GM23338 (cell line): ENCODE measurements at regions not wholly inside any gene's neighbourhood (a gene's known extent, or its start where the extent isn't known, plus 50 kb on each side); places are given as distances from the start of the nearest gene placed in this dataset.
A peak's percentile ranks its signal among the peaks of the same experiment; 100 is the strongest.

Experiments used
- ATAC-seq: fragments of 200-7000 bp; cut with Tn5 transposase; 3 replicates; pipeline ENCODE4 v1.9.1; 2020
- DNase-seq: peaks from one replicate; pipeline ENCODE4 v3.0.0-alpha.2; 2015; ENCODE audit warnings: low spot score
- H2AFZ ChIP-seq: fragments of 200-600 bp; sonication (generic); 2 replicates; pipeline ENCODE4 v1.8.0; 2016; ENCODE audit warnings: antibody characterized with exemption, mild to moderate bottlenecking, moderate library complexity
- H3F3A ChIP-seq: fragments of 200-600 bp; sonication (generic); replicated peaks from 2 replicates; pipeline ENCODE4 v1.8.0; 2017; ENCODE audit warnings: antibody characterized with exemption, mixed run types, low read depth
- H3K27ac ChIP-seq: fragments of 200-600 bp; sonication (generic); 2 replicates; pipeline ENCODE4 v1.6.1; 2016; ENCODE audit warnings: low read depth
- H3K27me3 ChIP-seq: fragments of 200-600 bp; sonication (generic); 2 replicates; pipeline ENCODE4 v1.8.0; 2016; ENCODE audit warnings: mild to moderate bottlenecking, mixed run types, moderate library complexity; ENCODE audit not compliant: insufficient read depth
- H3K36me3 ChIP-seq: fragments of 200-600 bp; sonication (generic); 2 replicates; pipeline ENCODE4 v1.8.0; 2016; ENCODE audit warnings: mild to moderate bottlenecking; ENCODE audit not compliant: insufficient read depth
- H3K4me1 ChIP-seq: fragments of 200-600 bp; sonication (generic); 2 replicates; pipeline ENCODE4 v1.8.0; 2016; ENCODE audit warnings: mild to moderate bottlenecking, moderate library complexity; ENCODE audit not compliant: insufficient read depth
- H3K4me2 ChIP-seq: fragments of 200-600 bp; sonication (generic); 2 replicates; pipeline ENCODE4 v1.7.1; 2017; ENCODE audit warnings: mixed run types
- H3K4me3 ChIP-seq: fragments of 200-600 bp; sonication (generic); 2 replicates; pipeline ENCODE4 v1.6.1; 2016; ENCODE audit warnings: mixed run types
- H3K79me2 ChIP-seq: fragments of 200-600 bp; sonication (generic); replicated peaks from 2 replicates; pipeline ENCODE4 v1.8.0; 2017; ENCODE audit warnings: mild to moderate bottlenecking; ENCODE audit not compliant: insufficient read depth
- H3K9me2 ChIP-seq: fragments of 200-600 bp; sonication (generic); 2 replicates; pipeline ENCODE4 v1.8.0; 2017; ENCODE audit not compliant: insufficient read depth
- H4K20me1 ChIP-seq: fragments of 200-600 bp; sonication (generic); replicated peaks from 2 replicates; pipeline ENCODE4 v1.8.0; 2017; ENCODE audit warnings: mild to moderate bottlenecking; ENCODE audit not compliant: insufficient read depth
- H3K27ac Mint-ChIP-seq: 2 replicates; pipeline ENCODE4 v1.8.0; 2020; ENCODE audit warnings: inconsistent platforms, mild to moderate bottlenecking, moderate library complexity, mixed read lengths
- H3K27me3 Mint-ChIP-seq: 3 replicates; pipeline ENCODE4 v1.8.0; 2022; ENCODE audit warnings: low read depth, mild to moderate bottlenecking, moderate library complexity, mixed read lengths, inconsistent platforms; ENCODE audit not compliant: insufficient read depth, poor library complexity
- H3K36me3 Mint-ChIP-seq: 3 replicates; pipeline ENCODE4 v1.8.0; 2021; ENCODE audit warnings: low read depth, mild to moderate bottlenecking, inconsistent platforms, moderate library complexity, mixed read lengths
- H3K4me1 Mint-ChIP-seq: 3 replicates; pipeline ENCODE4 v1.8.0; 2020; ENCODE audit warnings: mild to moderate bottlenecking, inconsistent platforms, mixed read lengths
- H3K4me3 Mint-ChIP-seq: 3 replicates; pipeline ENCODE4 v1.8.0; 2021; ENCODE audit warnings: moderate library complexity, mild to moderate bottlenecking, inconsistent platforms, mixed read lengths
- H3K9me3 Mint-ChIP-seq: 3 replicates; pipeline ENCODE4 v1.8.0; 2020; ENCODE audit warnings: moderate library complexity, mild to moderate bottlenecking, inconsistent platforms, mixed read lengths
- EZH2 ChIP-seq: fragments of 200-600 bp; sonication (generic); IDR thresholded peaks from one replicate; pipeline ENCODE4 v1.8.0; 2017; ENCODE audit warnings: antibody characterized with exemption, mild to moderate bottlenecking, low read depth; ENCODE audit not compliant: unreplicated experiment
- JUNB ChIP-seq: IDR thresholded peaks from one replicate; pipeline ENCODE4 v1.6.1; 2016; ENCODE audit warnings: antibody characterized with exemption; ENCODE audit not compliant: unreplicated experiment
- NANOG ChIP-seq: IDR thresholded peaks from 2 replicates; pipeline ENCODE4 v1.6.1; 2016; ENCODE audit warnings: antibody characterized with exemption, borderline replicate concordance
- TF ChIP-seq, protein P1 (sequence below): fragments of 250-450 bp; sonication (Bioruptor Pico); IDR thresholded peaks from 2 replicates; pipeline ENCODE4 v1.5.0; 2020; ENCODE audit warnings: mild to moderate bottlenecking, moderate library complexity
- TF ChIP-seq, protein P2 (sequence below), 2 experiments: fragments of 200-600 bp in 1 of 2; sonication (generic) in 1 of 2; conservative IDR thresholded peaks; 2 replicates each; pipeline versions ENCODE4 v1.5.1 to v1.6.1; 2016 to 2017; ENCODE audit warnings: antibody characterized with exemption in 2 of 2, low read depth in 2 of 2, mild to moderate bottlenecking in 2 of 2, moderate library complexity in 1 of 2

DNA sequence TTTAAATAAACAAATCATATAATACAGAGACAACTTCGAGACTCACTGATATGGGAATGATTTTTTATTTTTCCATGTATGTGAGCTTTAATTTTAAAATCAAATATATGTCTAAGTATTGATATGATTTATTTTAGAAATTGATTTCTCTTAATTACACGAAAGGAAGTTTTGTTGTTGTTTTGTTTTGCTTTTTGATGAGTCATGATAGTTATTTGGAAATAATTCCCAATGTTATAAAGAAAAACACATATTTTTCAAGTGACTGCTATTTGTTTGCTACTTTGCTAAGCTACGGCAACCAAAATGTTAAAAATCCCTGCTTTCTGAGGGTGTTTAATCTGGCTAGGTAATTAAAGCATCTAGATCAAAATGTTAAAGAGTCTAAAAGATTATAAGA is 2139.4 kb upstream of the TENM3 start:
- no peaks in the 10 kb centered on the region for H3F3A ChIP-seq
- Mint-ChIP-seq H3K4me3 (no peak overlapping the region), H3K27me3 (no peaks in the 10 kb centered on the region), H3K9me3 (no peaks in the 10 kb centered on the region), H3K27ac (peak overlapping the region; percentile 60), H3K36me3 (no peaks in the 10 kb centered on the region), H3K4me1 (peaks cover 8% of the 10 kb centered on the region)
- ATAC-seq = no peak
- H3K79me2 ChIP-seq = no peaks in the 10 kb centered on the region
- H2AFZ ChIP-seq = no peak overlapping the region
- TF ChIP-seq, protein P1, sequence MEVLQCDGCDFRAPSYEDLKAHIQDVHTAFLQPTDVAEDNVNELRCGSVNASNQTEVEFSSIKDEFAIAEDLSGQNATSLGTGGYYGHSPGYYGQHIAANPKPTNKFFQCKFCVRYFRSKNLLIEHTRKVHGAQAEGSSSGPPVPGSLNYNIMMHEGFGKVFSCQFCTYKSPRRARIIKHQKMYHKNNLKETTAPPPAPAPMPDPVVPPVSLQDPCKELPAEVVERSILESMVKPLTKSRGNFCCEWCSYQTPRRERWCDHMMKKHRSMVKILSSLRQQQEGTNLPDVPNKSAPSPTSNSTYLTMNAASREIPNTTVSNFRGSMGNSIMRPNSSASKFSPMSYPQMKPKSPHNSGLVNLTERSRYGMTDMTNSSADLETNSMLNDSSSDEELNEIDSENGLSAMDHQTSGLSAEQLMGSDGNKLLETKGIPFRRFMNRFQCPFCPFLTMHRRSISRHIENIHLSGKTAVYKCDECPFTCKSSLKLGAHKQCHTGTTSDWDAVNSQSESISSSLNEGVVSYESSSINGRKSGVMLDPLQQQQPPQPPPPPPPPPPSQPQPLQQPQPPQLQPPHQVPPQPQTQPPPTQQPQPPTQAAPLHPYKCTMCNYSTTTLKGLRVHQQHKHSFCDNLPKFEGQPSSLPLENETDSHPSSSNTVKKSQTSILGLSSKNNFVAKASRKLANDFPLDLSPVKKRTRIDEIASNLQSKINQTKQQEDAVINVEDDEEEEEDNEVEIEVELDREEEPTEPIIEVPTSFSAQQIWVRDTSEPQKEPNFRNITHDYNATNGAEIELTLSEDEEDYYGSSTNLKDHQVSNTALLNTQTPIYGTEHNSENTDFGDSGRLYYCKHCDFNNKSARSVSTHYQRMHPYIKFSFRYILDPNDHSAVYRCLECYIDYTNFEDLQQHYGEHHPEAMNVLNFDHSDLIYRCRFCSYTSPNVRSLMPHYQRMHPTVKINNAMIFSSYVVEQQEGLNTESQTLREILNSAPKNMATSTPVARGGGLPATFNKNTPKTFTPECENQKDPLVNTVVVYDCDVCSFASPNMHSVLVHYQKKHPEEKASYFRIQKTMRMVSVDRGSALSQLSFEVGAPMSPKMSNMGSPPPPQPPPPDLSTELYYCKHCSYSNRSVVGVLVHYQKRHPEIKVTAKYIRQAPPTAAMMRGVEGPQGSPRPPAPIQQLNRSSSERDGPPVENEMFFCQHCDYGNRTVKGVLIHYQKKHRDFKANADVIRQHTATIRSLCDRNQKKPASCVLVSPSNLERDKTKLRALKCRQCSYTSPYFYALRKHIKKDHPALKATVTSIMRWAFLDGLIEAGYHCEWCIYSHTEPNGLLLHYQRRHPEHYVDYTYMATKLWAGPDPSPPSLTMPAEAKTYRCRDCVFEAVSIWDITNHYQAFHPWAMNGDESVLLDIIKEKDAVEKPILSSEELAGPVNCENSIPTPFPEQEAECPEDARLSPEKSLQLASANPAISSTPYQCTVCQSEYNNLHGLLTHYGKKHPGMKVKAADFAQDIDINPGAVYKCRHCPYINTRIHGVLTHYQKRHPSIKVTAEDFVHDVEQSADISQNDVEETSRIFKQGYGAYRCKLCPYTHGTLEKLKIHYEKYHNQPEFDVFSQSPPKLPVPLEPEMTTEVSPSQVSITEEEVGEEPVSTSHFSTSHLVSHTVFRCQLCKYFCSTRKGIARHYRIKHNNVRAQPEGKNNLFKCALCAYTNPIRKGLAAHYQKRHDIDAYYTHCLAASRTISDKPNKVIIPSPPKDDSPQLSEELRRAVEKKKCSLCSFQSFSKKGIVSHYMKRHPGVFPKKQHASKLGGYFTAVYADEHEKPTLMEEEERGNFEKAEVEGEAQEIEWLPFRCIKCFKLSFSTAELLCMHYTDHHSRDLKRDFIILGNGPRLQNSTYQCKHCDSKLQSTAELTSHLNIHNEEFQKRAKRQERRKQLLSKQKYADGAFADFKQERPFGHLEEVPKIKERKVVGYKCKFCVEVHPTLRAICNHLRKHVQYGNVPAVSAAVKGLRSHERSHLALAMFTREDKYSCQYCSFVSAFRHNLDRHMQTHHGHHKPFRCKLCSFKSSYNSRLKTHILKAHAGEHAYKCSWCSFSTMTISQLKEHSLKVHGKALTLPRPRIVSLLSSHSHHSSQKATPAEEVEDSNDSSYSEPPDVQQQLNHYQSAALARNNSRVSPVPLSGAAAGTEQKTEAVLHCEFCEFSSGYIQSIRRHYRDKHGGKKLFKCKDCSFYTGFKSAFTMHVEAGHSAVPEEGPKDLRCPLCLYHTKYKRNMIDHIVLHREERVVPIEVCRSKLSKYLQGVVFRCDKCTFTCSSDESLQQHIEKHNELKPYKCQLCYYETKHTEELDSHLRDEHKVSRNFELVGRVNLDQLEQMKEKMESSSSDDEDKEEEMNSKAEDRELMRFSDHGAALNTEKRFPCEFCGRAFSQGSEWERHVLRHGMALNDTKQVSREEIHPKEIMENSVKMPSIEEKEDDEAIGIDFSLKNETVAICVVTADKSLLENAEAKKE (CRISPR knock-in tag) = no peak
- no peak for TF ChIP-seq NANOG
- H3K4me1 ChIP-seq = peaks cover 12% of the 10 kb centered on the region; the same call in 1 of the 2 replicates
- no peak overlapping the region for H3K4me3 ChIP-seq
- H3K4me2 ChIP-seq = no peak overlapping the region
- no peaks in the 10 kb centered on the region for H3K36me3 ChIP-seq
- no peaks in the 10 kb centered on the region for H3K27me3 ChIP-seq
- H3K9me2 ChIP-seq = no peaks in the 10 kb centered on the region
- H4K20me1 ChIP-seq = no peaks in the 10 kb centered on the region
- no peak overlapping the region for H3K27ac ChIP-seq
- DNase-seq = no peak

DNA sequence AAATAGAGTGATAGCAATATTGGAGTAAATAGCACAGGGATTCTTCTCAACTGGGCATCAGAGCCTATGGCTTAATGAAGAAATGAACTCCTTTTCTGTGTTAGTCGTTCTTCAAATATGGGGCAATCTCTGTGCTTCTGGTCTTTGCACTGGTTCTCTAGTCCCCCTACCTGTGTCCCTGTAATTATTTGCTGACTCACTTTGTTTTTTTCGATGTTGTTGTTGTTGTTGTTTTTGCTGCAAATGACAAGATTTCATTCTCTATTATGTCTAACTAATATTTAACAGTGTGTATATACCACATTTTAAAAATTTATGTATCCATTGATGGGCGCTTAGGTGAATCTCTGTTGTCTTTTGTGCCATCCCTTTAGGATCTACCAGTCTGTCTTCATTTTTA is 2137.8 kb upstream of the TENM3 start:
- Histone ChIP-seq H3K9me2 (no peaks in the 10 kb centered on the region), H3K4me2 (no peak overlapping the region), H3K27ac (no peak overlapping the region), H3K36me3 (no peaks in the 10 kb centered on the region), H3K4me1 (peaks cover 5% of the 10 kb centered on the region; the same call in 1 of the 2 replicates), H4K20me1 (no peaks in the 10 kb centered on the region), H3K4me3 (no peak overlapping the region), H2AFZ (no peak overlapping the region), H3F3A (no peaks in the 10 kb centered on the region), H3K79me2 (no peaks in the 10 kb centered on the region), H3K27me3 (no peaks in the 10 kb centered on the region)
- H3K27me3 Mint-ChIP-seq = no peaks in the 10 kb centered on the region
- DNase-seq = no peak
- no peak overlapping the region for H3K4me3 Mint-ChIP-seq
- peak overlapping the region; percentile 69 for H3K27ac Mint-ChIP-seq
- H3K36me3 Mint-ChIP-seq = no peaks in the 10 kb centered on the region
- H3K9me3 Mint-ChIP-seq = no peaks in the 10 kb centered on the region
- peaks cover 2% of the 10 kb centered on the region for H3K4me1 Mint-ChIP-seq
- ATAC-seq = no peak
- TF ChIP-seq EZH2 (no peak), JUNB (no peak)
- TF ChIP-seq, protein P1 (CRISPR knock-in tag) = no peak
- TF ChIP-seq, protein P2, sequence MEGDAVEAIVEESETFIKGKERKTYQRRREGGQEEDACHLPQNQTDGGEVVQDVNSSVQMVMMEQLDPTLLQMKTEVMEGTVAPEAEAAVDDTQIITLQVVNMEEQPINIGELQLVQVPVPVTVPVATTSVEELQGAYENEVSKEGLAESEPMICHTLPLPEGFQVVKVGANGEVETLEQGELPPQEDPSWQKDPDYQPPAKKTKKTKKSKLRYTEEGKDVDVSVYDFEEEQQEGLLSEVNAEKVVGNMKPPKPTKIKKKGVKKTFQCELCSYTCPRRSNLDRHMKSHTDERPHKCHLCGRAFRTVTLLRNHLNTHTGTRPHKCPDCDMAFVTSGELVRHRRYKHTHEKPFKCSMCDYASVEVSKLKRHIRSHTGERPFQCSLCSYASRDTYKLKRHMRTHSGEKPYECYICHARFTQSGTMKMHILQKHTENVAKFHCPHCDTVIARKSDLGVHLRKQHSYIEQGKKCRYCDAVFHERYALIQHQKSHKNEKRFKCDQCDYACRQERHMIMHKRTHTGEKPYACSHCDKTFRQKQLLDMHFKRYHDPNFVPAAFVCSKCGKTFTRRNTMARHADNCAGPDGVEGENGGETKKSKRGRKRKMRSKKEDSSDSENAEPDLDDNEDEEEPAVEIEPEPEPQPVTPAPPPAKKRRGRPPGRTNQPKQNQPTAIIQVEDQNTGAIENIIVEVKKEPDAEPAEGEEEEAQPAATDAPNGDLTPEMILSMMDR (conservative IDR thresholded peaks at IDR 0.05; ENCODE audit: low read depth in 2 of 2) = no peak
